ENCODE measurements at regions not wholly inside any gene's neighbourhood (a gene's known extent, or its start where the extent isn't known, plus 50 kb on each side); places are given as distances from the start of the nearest gene placed in this dataset.

DNA sequence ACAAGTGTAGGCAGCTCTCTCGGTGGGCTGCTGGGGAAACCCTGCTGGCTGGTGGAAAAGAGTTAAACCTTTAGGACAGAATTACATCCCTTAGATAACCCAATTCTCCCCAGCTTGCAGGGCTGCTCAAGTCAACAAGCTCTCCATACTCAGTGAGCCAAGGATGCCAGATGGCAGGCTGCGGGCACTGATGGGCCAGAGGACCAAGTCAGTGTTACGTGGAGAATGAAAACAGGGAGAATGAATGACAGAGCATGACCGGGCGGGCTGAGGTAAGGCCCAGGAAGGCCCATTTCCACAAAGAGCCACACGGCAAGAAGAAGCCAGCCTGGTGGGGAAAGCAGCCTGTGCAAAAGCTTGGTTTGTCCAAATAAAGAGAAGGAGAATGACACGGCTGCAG lies 58.7 kb upstream of the CD93 start:
- no peak overlapping the region for H3K4me3 ChIP-seq (replicated peaks; ENCODE audit: low read depth, low read length)
- no peak for DNase-seq (ENCODE audit: extremely low read depth, insufficient read length)
- TF ChIP-seq, protein P1, sequence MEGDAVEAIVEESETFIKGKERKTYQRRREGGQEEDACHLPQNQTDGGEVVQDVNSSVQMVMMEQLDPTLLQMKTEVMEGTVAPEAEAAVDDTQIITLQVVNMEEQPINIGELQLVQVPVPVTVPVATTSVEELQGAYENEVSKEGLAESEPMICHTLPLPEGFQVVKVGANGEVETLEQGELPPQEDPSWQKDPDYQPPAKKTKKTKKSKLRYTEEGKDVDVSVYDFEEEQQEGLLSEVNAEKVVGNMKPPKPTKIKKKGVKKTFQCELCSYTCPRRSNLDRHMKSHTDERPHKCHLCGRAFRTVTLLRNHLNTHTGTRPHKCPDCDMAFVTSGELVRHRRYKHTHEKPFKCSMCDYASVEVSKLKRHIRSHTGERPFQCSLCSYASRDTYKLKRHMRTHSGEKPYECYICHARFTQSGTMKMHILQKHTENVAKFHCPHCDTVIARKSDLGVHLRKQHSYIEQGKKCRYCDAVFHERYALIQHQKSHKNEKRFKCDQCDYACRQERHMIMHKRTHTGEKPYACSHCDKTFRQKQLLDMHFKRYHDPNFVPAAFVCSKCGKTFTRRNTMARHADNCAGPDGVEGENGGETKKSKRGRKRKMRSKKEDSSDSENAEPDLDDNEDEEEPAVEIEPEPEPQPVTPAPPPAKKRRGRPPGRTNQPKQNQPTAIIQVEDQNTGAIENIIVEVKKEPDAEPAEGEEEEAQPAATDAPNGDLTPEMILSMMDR (IDR thresholded peaks at IDR 0.05; ENCODE audit: insufficient read depth, low read length, poor library complexity, severe bottlenecking) = no peak
- H3K36me3 ChIP-seq (ENCODE audit: control insufficient read depth, insufficient read depth, low read length) = no peaks in the 10 kb centered on the region
- H3K27me3 ChIP-seq (replicated peaks; ENCODE audit: control insufficient read depth, insufficient read depth, low read length) = no peaks in the 10 kb centered on the region

DNA sequence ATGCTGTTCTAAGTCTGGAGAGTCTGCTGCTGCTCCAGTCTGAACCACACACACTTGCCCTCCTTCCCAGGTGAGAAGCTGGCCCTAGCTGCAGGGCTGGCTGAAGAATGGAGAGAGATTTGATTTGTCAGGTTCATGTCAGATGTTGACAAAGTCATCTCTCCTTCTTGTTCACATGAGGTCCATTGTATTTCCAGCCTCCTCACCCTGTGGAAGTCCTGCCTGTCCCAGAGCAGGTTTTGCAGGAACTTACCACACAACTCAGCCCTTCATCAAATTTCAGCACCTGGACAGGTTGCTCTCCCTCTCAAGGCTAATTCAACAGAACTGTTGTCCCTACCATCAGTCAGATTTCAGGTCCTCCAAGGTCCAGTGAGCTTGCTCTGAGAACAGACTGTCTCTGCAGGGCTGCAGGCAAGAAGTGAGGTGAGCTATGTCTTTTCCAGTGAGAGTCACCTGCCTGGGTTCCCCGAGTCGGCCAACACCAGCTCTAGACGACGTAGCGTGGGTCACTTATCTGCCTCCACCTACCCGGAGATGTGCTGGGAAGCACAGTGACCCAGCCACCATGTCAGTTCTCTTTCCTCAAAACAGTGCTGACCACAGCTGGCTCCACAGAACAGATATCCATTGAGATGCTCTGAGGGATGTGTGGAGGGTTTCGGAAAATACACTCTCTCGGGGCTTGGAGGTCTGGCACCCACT lies 58.0 kb upstream of the CD93 start:
- Histone ChIP-seq H3K4me3 (replicated peaks; ENCODE audit: low read depth, low read length) (no peak overlapping the region), H3K36me3 (ENCODE audit: control insufficient read depth, insufficient read depth, low read length) (no peaks in the 10 kb centered on the region), H3K27me3 (replicated peaks; ENCODE audit: control insufficient read depth, insufficient read depth, low read length) (no peaks in the 10 kb centered on the region)
- TF ChIP-seq, protein P1 (IDR thresholded peaks at IDR 0.05; ENCODE audit: insufficient read depth, low read length, poor library complexity, severe bottlenecking) = no peak
- no peak for DNase-seq (ENCODE audit: extremely low read depth, insufficient read length)

DNA sequence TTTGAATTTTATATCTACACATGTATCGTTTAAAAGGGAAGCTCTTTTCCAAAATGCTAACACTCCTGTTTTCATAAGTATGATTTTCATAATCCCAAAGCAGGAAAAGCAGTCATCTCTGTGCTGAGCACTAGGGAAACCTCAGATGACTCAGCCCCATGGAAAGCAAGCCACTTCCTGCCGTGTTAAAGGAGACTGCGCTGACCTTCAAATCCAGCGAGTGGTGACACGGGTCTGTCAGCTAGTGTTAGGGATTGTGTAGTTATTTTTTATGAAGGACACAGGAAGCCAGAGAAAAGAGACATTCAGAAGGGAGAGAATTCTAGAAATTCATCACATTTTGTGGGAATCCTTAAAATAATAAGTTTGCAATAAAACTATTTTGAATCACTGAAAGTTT lies 57.0 kb upstream of the CD93 start:
- TF ChIP-seq, protein P1 (IDR thresholded peaks at IDR 0.05; ENCODE audit: insufficient read depth, low read length, poor library complexity, severe bottlenecking) = no peak
- DNase-seq (ENCODE audit: extremely low read depth, insufficient read length) = no peak
- H3K4me3 ChIP-seq (replicated peaks; ENCODE audit: low read depth, low read length) = no peak overlapping the region

DNA sequence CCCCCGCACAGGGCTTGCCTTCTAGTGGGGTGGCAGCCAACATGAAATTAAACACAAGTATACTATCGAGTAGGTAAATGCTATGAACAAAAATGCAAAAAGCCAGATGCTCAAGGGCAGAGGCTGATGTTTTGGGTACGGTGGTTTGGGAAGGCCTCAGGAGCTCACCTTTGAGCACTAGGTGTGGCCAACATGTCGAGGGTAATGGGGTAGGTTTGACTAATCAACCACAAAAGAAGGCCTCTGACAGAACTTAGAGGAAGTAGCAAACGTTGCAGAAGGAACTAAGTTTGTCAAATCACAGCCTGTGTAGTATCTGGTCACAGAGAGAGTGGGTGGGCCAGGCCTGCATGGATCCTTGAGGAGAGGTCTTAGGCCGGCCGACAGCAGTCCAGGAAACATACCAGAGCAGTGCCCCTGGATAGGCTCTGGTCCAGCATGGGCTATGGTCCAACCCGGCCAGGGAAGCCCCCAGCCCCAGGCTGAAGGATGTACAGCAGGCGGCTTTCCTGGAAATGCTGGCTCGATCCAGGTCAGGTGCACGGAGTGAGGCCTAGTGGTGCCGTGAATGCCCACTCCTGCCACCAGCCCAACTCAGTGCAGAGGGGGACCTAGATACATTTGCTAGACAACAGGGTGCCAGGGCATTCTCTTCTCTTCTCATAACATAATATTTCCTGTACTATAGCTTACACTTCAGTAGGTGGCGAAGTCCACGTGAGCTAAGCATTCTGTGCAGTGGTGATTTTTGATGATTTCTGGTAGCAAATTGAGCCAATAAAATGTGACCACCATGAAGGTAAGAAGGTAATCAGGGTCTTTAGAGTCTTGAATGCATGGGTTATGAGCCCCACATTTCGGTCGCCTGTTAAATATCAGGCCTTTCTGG lies 56.3 kb upstream of the CD93 start:
- DNase-seq (ENCODE audit: extremely low read depth, insufficient read length) = peak; percentile 63
- TF ChIP-seq, protein P1 (IDR thresholded peaks at IDR 0.05; ENCODE audit: insufficient read depth, low read length, poor library complexity, severe bottlenecking) = no peak
- no peak overlapping the region for H3K4me3 ChIP-seq (replicated peaks; ENCODE audit: low read depth, low read length)

More for the DNA sequence above, 57.0 kb upstream of the CD93 start:
- no peaks in the 10 kb centered on the region for H3K36me3 ChIP-seq (ENCODE audit: control insufficient read depth, insufficient read depth, low read length)
- no peaks in the 10 kb centered on the region for H3K27me3 ChIP-seq (replicated peaks; ENCODE audit: control insufficient read depth, insufficient read depth, low read length)

DNA sequence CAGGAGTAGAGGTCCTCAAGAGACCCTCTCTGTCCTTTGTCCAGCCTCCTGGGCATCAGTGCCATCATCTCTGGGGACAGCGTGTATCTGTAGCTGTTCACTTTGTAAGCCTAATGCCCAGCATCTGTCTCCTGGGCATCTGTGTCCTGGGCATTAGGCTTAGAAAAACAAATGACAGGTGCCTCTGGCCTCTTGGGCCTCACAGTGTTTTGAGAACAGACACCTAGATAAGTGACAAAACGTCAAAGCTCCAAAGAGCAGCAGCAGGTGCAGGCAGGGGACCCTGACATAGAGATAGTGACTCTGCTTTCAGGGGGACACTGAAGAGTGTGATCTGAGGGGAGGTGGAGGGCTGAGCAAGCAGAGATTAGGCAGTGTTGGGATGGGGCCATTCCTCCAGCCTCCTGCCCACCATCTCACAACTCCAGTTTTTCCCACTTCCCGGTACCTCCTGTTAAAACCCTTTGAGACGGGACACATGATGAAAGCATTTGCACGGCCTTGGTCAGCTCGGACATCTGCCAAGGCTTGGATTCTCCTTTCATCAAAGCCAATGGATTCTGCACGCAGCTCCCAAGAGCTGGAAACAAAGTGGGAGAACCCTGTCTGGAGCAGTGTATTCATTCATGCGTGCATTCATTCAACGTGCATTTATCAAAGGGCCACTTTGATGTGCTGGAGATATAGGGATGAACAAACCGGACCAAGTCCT lies 55.5 kb upstream of the CD93 start:
- H3K4me3 ChIP-seq (replicated peaks; ENCODE audit: low read depth, low read length) = no peak overlapping the region

More for the DNA sequence above, 56.3 kb upstream of the CD93 start:
- Histone ChIP-seq H3K36me3 (ENCODE audit: control insufficient read depth, insufficient read depth, low read length) (no peaks in the 10 kb centered on the region), H3K27me3 (replicated peaks; ENCODE audit: control insufficient read depth, insufficient read depth, low read length) (no peaks in the 10 kb centered on the region)

More for the DNA sequence above, 55.5 kb upstream of the CD93 start:
- Histone ChIP-seq H3K27me3 (replicated peaks; ENCODE audit: control insufficient read depth, insufficient read depth, low read length) (no peaks in the 10 kb centered on the region), H3K36me3 (ENCODE audit: control insufficient read depth, insufficient read depth, low read length) (no peaks in the 10 kb centered on the region)
- TF ChIP-seq, protein P1 (IDR thresholded peaks at IDR 0.05; ENCODE audit: insufficient read depth, low read length, poor library complexity, severe bottlenecking) = no peak
- no peak for DNase-seq (ENCODE audit: extremely low read depth, insufficient read length)
